ENCODE measurements at regions not wholly inside any gene's neighbourhood (a gene's known extent, or its start where the extent isn't known, plus 50 kb on each side); places are given as distances from the start of the nearest gene placed in this dataset.
"Not testable (repeated sequence)": the region's sequence is repeated elsewhere in the genome, so short reads cannot be mapped to it uniquely, and the experiment has no call there.

DNA sequence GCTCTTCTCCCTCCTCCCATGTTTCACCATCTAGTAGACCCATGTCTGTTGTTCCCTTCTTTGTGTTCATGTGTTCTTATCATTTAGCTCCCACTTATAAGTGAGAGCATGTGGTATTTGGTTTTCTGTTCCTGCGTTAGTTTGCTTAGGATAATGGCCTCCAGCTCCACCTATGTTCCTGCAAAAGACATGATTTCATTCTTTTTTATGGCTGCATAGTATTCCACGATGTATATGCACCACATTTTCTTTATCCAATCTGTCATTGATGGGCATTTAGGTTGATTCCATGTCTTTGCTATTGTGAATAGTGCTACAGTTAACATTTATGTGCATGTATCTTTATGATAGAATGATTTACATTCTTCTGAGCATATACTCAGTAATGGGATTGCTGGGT lies 115.6 kb upstream of the ATXN1 start:
- H3K9ac ChIP-seq (ENCODE audit: control insufficient read depth, insufficient read depth, low read length); in situ Hi-C loops (cut with MboI); H3K36me3 ChIP-seq (ENCODE audit: control insufficient read depth in 2 of 2, insufficient read depth in 2 of 2, low read length in 1 of 2); DNase-seq (ENCODE audit: low read depth, low spot score); H3K4me3 ChIP-seq; H2AFZ ChIP-seq (ENCODE audit: control insufficient read depth, low read depth, low read length); H3K27me3 ChIP-seq (replicated peaks in 1 of 2; ENCODE audit: control insufficient read depth in 2 of 2, insufficient read depth in 2 of 2, low read length in 1 of 2); ATAC-seq; BruUV-seq (replicated peaks); H3K4me1 ChIP-seq (ENCODE audit: control insufficient read depth, insufficient read depth, low read length); intact Hi-C loops (cut with micrococcal nuclease; ENCODE audit: unreplicated experiment); H3K27ac ChIP-seq (ENCODE audit: control insufficient read depth, insufficient read depth); RAD21 ChIA-PET (ENCODE audit: unreplicated experiment); H3K79me2 ChIP-seq (ENCODE audit: control insufficient read depth, insufficient read depth, low read length); FAIRE-seq; H4K20me1 ChIP-seq (ENCODE audit: control insufficient read depth, insufficient read depth); POLR2A ChIA-PET; H3K9me3 ChIP-seq (replicated peaks; ENCODE audit: control insufficient read depth, insufficient read depth, low read length); H3K4me2 ChIP-seq (ENCODE audit: control insufficient read depth, insufficient read depth): not testable (repeated sequence)
- ChIA-PET SMC1A (ENCODE audit: uncharacterized antibody, unreplicated experiment) (interaction anchor here (1.0 kb wide), 1 partner anchor 14 kb away, joined by 3 read pairs; no protein-coding TSS in a partner anchor), CTCF (interaction anchor here (1.2 kb wide), 1 partner anchor 16 kb away, joined by 4 read pairs; no protein-coding TSS in a partner anchor)
- WGBS (ENCODE audit: insufficient coverage, insufficient replicate concordance, low lambda C conversion rate, missing lambda C conversion rate), result 53% methylated on average over 2 of the region's 2 CpGs

DNA sequence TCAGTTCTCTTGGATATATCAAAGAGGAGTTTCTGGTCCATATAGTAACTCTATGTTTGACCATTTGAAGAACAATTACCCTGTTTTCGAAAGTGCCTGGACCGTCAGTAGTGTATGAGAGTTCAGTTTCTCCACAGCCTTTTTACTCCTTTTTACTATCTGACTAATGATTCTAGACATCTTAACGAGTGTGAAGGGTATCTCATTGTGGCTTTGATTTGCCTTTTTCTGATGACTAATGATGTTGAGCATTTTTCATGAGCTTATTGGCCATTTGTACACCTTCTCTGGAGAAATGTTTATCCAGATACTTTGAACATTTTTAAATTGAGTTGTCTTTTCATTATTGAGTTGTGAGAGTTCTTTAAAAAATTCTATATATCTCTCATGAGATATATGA lies 114.9 kb upstream of the ATXN1 start:
- DNase-seq (ENCODE audit: low read depth, low spot score), result no peak
- BruUV-seq (replicated peaks), result no TSS peak
- WGBS (ENCODE audit: insufficient coverage, insufficient replicate concordance, low lambda C conversion rate, missing lambda C conversion rate), result 2% methylated on average over 3 of the region's 3 CpGs
- Histone ChIP-seq H3K27ac (ENCODE audit: control insufficient read depth, insufficient read depth) (no peak overlapping the region), H3K79me2 (ENCODE audit: control insufficient read depth, insufficient read depth, low read length) (no peaks in the 10 kb centered on the region), H3K9ac (ENCODE audit: control insufficient read depth, insufficient read depth, low read length) (no peak overlapping the region), H3K9me3 (replicated peaks; ENCODE audit: control insufficient read depth, insufficient read depth, low read length) (no peaks in the 10 kb centered on the region; the same call in 2 of the 3 replicates), H3K27me3 (replicated peaks in 1 of 2; ENCODE audit: control insufficient read depth in 2 of 2, insufficient read depth in 2 of 2, low read length in 1 of 2) (no peaks in the 10 kb centered on the region), H4K20me1 (ENCODE audit: control insufficient read depth, insufficient read depth) (no peaks in the 10 kb centered on the region), H2AFZ (ENCODE audit: control insufficient read depth, low read depth, low read length) (no peak overlapping the region), H3K36me3 (ENCODE audit: control insufficient read depth in 2 of 2, insufficient read depth in 2 of 2, low read length in 1 of 2) (no peaks in the 10 kb centered on the region), H3K4me3 (no peak overlapping the region), H3K4me1 (ENCODE audit: control insufficient read depth, insufficient read depth, low read length) (no peaks in the 10 kb centered on the region), H3K4me2 (ENCODE audit: control insufficient read depth, insufficient read depth) (no peak overlapping the region)
- RAD21 ChIA-PET (ENCODE audit: unreplicated experiment), result no interaction called here
- POLR2A ChIA-PET, result no interaction called here
- in situ Hi-C loops (cut with MboI), result no loop called here
- intact Hi-C loops (cut with micrococcal nuclease; ENCODE audit: unreplicated experiment), result no loop called here
- no peak for FAIRE-seq
- no peak for ATAC-seq
- SMC1A ChIA-PET (ENCODE audit: uncharacterized antibody, unreplicated experiment), result interaction anchor here (1.0 kb wide), 1 partner anchor 13 kb away, joined by 3 read pairs; no protein-coding TSS in a partner anchor
- CTCF ChIA-PET, result no interaction called here
- TF ChIP-seq BACH1 (IDR thresholded peaks at IDR 0.05; ENCODE audit: borderline replicate concordance), result no peak
- TF ChIP-seq PML (IDR thresholded peaks at IDR 0.05; ENCODE audit: low read length), result no peak
- no peak for TF ChIP-seq ZZZ3 (IDR thresholded peaks at IDR 0.05; ENCODE audit: control insufficient read depth, insufficient read length, low read depth)
- TF ChIP-seq ZNF207 (IDR thresholded peaks at IDR 0.05; ENCODE audit: borderline replicate concordance), result no peak
- no peak for TF ChIP-seq TARDBP (IDR thresholded peaks at IDR 0.05; ENCODE audit: borderline replicate concordance)
- TF ChIP-seq, protein P1, sequence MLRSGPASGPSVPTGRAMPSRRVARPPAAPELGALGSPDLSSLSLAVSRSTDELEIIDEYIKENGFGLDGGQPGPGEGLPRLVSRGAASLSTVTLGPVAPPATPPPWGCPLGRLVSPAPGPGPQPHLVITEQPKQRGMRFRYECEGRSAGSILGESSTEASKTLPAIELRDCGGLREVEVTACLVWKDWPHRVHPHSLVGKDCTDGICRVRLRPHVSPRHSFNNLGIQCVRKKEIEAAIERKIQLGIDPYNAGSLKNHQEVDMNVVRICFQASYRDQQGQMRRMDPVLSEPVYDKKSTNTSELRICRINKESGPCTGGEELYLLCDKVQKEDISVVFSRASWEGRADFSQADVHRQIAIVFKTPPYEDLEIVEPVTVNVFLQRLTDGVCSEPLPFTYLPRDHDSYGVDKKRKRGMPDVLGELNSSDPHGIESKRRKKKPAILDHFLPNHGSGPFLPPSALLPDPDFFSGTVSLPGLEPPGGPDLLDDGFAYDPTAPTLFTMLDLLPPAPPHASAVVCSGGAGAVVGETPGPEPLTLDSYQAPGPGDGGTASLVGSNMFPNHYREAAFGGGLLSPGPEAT (IDR thresholded peaks at IDR 0.05; ENCODE audit: low read depth), result no peak
- TF ChIP-seq, protein P2, sequence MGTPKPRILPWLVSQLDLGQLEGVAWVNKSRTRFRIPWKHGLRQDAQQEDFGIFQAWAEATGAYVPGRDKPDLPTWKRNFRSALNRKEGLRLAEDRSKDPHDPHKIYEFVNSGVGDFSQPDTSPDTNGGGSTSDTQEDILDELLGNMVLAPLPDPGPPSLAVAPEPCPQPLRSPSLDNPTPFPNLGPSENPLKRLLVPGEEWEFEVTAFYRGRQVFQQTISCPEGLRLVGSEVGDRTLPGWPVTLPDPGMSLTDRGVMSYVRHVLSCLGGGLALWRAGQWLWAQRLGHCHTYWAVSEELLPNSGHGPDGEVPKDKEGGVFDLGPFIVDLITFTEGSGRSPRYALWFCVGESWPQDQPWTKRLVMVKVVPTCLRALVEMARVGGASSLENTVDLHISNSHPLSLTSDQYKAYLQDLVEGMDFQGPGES (IDR thresholded peaks at IDR 0.05), result no peak
- TF ChIP-seq, protein P3, sequence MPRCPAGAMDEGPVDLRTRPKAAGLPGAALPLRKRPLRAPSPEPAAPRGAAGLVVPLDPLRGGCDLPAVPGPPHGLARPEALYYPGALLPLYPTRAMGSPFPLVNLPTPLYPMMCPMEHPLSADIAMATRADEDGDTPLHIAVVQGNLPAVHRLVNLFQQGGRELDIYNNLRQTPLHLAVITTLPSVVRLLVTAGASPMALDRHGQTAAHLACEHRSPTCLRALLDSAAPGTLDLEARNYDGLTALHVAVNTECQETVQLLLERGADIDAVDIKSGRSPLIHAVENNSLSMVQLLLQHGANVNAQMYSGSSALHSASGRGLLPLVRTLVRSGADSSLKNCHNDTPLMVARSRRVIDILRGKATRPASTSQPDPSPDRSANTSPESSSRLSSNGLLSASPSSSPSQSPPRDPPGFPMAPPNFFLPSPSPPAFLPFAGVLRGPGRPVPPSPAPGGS (IDR thresholded peaks at IDR 0.05; ENCODE audit: borderline replicate concordance, insufficient read depth, low read depth, low read length, poor library complexity, severe bottlenecking), result no peak
- TF ChIP-seq POLR2A (IDR thresholded peaks at IDR 0.05; ENCODE audit: low read depth, low read length), result no peak
- TF ChIP-seq FOXM1 (IDR thresholded peaks at IDR 0.05; ENCODE audit: low read depth, low read length), result no peak
- TF ChIP-seq POU2F2 (IDR thresholded peaks at IDR 0.05; ENCODE audit: borderline replicate concordance, low read depth, low read length), result no peak
- no peak for TF ChIP-seq LARP7 (IDR thresholded peaks at IDR 0.05)
- TF ChIP-seq CEBPB (IDR thresholded peaks at IDR 0.05; ENCODE audit: borderline replicate concordance in 1 of 2, low read depth in 2 of 2, low read length in 2 of 2), result no peak
- TF ChIP-seq WRNIP1 (IDR thresholded peaks at IDR 0.05; ENCODE audit: borderline replicate concordance, low read depth, low read length), result no peak
- TF ChIP-seq SUZ12 (IDR thresholded peaks at IDR 0.05; ENCODE audit: unreplicated experiment), result no peak
